GM18505 (cell line): ENCODE measurements at regions not wholly inside any gene's neighbourhood (a gene's known extent, or its start where the extent isn't known, plus 50 kb on each side); places are given as distances from the start of the nearest gene placed in this dataset.
"Not testable (repeated sequence)": the region's sequence is repeated elsewhere in the genome, so short reads cannot be mapped to it uniquely, and the experiment has no call there.

Source experiments
- ATAC-seq: cut with Tn5 transposase; IDR thresholded peaks from one replicate; pipeline ENCODE4 v1.9.1; 2021; ENCODE audit not compliant: unreplicated experiment
- POLR2A ChIP-seq: IDR thresholded peaks from 4 replicates; pipeline ENCODE4 v1.6.1; 2011; ENCODE audit warnings: borderline replicate concordance; ENCODE audit not compliant: insufficient read depth, insufficient read length; ENCODE audit errors: extremely low read depth

DNA sequence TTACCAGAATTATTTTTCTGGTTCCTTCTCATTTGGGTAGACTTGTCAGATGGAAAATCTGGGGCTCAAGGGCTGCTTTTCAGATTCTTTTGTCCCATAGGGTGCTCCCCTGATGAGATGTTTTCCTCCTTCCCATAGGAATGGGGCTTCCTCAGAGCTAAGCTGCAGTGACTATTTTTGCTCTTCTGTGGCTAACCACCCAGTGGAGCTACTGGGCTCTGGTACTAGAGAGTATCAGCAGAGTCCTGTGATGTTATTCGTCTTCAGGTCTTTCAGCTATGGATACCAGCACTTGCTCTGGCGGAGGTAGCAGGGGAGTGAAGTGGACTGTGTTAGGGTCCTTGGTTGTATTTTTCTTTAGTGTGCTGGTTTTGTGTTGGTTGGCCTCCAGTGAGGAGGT lies 716.1 kb upstream of the LMO3 start:
- ATAC-seq = no peak

DNA sequence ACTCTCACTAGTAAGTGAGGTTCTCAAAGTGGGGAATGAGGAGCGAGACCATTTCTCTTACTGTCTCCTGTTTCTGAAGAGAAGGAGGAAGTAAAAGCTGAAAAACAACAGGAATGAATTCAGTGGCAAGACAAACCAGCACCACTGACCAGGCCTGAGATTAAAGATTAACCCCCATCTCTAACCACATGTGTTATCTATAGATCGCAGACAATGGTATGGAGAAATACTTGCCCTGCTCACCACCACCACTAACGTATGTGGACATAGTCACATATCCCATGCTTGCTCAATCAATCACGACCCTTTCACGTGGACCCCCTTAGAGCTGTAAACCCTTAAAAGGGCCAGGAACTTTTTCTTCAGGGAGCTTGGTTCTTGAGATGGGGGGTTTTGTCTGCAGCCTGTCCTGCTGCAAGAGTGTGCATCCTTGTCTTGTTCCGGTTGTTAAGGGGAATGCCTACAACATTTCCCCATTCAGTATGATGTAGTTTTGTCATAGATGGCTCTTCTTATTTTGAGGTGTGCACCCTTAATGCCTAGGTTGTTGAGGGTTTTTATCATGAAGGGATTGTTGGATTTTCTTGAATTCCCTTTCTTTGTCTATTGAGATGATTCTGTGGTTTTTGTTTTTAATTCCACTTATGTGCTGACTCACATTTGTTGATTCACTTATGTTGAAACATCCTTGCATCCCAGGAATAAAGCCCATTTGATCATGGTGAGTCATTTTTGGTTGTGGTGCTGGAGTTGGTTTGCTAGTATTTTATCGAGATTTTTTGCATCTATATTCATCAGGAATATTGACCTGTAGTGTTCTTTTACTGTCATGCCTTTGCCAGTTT lies 698.8 kb upstream of the LMO3 start:
- TF ChIP-seq POLR2A = no peak
- no peak for ATAC-seq

More for the DNA sequence above, 716.1 kb upstream of the LMO3 start:
- no peak for TF ChIP-seq POLR2A

DNA sequence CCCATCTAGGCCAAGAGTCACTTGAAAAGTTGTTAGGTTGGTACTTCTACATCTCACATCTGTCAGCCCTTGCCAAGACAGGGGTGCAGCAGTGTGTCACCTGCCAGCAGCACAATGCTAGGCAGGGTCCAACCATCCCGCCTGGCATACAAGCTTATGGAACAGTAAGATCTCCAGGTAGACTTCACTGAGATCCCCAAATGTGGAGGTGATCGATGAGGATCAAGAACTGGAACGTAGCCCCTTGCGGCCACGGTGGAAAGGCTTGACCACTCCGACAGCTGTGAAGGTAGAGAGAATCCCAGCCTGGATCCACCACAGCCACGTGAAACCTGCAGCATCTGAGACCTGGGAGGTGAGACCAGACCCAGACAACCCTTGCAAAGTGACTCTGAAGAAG lies 696.0 kb upstream of the LMO3 start:
- ATAC-seq = no peak
- no peak for TF ChIP-seq POLR2A

GRCh38 chr12:17301544-17301943 lies 695.6 kb upstream of the LMO3 start:
- no peak for ATAC-seq
- no peak for TF ChIP-seq POLR2A

DNA sequence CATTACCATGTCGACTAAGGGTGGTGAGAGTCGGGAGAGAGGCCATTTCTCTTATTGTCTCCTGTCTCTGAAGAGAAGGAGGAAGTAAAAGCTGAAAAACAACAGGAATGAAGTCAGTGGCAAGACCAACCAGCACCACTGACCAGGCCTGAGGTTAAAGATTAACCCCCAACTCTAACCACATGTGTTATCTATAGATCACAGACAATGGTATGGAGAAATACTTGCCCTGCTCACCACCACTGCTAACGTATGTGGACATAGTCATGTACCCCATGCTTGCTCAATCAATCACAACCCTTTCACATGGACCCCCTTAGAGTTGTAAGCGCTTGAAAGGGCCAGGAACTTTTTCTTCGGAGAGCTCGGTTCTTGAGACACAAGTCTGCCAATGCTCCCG lies 690.9 kb upstream of the LMO3 start:
- TF ChIP-seq POLR2A = no peak
- ATAC-seq = no peak

DNA sequence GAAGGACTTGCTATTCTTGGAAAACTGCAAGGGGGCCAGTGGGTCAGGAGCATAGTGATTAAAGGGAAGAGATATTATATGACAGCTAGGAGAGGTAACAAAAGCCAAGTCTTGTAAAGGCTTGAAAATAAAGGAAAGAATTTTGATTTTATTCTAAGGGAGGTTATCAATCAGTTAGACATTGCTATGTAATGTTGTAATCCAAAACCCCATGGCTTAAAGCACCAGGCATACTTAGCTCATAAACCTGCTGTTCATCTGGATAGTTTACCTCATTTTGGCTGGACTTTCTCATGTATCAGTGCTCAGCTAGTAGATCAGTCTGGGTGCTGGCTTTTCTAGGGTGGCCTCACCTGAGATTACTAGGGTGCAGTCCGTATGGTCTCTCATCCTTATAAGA lies 680.9 kb upstream of the LMO3 start:
- no peak for ATAC-seq
- TF ChIP-seq POLR2A = no peak

DNA sequence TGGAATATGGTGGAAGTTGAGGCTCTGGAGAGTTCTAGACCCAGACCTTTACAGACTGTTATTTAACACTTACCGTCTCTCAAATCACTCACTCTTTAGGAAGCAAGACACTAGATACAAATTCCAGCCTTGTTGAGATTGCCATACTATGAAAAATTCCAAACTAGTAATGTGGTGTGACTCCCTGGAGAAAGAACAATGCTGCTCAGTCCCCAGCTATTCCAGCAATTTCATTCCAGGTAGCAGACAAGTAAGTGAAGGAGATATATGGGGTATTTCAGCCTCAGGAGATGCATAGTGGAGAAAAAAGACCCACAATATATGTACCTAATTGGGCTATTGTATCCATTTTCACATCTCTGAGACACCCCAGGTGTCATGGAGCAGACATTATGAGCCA lies 678.9 kb upstream of the LMO3 start:
- no peak for TF ChIP-seq POLR2A
- ATAC-seq = no peak

DNA sequence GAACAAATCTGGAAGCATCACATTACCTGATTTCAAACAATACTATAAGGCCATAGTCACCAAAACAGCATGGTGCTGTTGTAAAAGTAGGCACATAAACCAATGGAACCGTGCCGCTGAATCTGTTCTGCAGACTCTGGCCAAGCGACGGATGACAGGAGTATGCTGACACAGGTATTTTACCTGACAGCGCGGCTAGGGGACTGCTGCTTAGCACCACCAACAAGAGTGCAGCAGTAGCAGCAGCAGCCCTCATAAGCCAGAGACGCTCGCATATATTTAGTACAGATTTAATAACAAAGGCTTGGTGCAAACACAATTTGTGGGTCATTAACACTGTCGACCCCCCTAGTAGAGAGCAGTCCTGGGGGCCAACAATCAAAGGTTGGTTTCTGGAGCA lies 677.6 kb upstream of the LMO3 start:
- no peak for TF ChIP-seq POLR2A
- ATAC-seq = no peak

DNA sequence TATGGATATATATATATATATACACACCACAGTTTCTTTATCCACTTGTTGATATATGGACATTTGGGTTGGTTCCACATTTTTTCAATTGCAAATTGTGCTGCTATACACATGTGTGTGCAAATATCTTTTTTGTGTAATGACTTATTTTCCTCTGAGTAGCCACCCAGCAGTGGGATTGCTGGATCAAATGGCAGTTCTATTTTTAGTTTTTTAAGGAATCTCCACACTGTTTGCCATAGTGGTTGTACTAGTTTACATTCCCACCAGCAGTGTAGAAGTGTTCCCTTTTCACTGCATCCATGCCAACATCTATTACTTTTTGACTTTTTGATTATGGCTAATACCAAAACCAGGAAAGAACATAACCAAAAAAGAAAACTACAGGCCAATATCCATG lies 676.2 kb upstream of the LMO3 start:
- not testable (repeated sequence) for ATAC-seq

DNA sequence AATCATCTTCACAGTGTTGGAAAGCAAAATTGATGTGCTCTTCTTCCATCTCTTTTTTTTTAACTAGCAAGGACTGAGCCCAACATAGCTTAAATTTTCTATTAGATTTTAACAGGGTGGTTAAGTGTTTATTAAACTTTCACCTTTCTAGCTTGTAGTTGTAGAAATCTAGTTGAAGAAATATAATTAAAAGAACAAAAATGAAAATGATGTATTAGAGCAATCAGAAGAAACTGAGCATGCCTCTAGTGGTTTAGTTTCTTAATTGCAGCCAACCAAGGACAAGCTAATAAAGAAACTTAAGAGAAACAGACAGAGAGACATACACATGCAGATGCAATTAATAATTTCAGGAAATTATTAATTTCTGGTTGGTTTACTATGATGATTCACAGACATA lies 673.0 kb upstream of the LMO3 start:
- TF ChIP-seq POLR2A = no peak
- no peak for ATAC-seq

GRCh38 chr12:17276196-17276595 lies 670.2 kb upstream of the LMO3 start:
- no peak for ATAC-seq
- no peak for TF ChIP-seq POLR2A

DNA sequence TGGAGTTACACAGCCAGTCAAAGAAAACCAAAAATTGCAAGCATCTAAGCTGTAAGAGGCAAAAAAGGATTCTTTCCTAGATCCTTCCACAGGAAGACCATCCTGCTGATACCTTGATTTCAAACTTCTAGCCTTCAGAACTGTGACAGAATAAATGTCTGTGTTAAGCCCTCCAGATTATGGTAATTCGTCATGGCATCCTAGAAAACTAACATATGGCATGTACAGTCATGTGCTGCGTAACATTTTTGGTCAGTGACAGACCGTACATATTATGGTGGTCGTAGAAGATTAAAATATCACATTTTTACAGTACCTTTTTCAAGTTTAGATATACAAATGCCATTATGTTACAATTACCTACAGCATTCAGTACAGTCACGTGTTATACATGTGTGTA lies 660.9 kb upstream of the LMO3 start:
- no peak for ATAC-seq
- no peak for TF ChIP-seq POLR2A

DNA sequence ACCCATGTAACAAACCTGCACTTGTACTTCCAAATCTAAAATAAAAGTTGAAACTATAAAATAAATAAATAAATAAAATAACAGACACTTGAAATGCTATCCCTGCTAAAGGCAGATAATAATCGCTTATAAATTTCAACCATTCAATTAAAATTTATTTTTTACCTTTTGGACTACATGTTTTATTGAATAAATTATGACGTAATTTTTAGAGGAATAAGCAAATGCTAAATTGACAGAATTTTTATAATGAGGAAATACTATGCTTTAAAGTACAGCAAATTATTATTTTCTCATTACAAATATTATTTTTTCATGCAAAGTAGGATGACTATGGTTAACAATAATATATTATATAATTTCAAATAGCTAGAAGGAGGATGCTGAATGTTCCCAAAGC lies 658.6 kb upstream of the LMO3 start:
- no peak for TF ChIP-seq POLR2A
- ATAC-seq = no peak

- no peak for TF ChIP-seq POLR2A
- no peak for ATAC-seq
These were observed 633.9 kb upstream of the LMO3 start for GRCh38 chr12:17239874-17240273.

GRCh38 chr12:17235996-17236395 lies 630.0 kb upstream of the LMO3 start:
- no peak for ATAC-seq
- TF ChIP-seq POLR2A = no peak

GRCh38 chr12:17215759-17216570 lies 610.0 kb upstream of the LMO3 start:
- no peak for TF ChIP-seq POLR2A
- no peak for ATAC-seq
